GM21447 (cell line): ENCODE measurements at regions not wholly inside any gene's neighbourhood (a gene's known extent, or its start where the extent isn't known, plus 50 kb on each side); places are given as distances from the start of the nearest gene placed in this dataset.
"Not testable (repeated sequence)": the region's sequence is repeated elsewhere in the genome, so short reads cannot be mapped to it uniquely, and the experiment has no call there.

Experiments used
- ATAC-seq: cut with Tn5 transposase; IDR thresholded peaks from one replicate; pipeline ENCODE4 v1.9.1; 2021; ENCODE audit not compliant: unreplicated experiment

DNA sequence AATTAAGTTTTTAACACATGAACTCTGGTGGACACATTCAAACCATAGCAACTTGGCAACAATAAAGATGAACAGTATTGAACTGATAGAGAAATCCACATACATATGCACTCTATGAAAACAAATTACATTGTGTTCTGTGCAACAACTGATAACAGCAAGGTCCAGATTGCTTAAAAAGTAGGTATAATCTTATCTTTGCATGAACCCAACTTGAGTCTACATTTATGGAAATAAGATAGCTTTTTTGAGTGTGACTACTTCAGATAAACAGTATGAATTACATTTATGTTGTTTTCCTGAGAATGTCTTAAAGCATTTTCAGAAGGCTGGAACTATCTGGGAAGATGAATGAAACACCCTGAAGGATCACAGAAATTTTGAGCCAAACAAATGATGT is 212.6 kb upstream of the GK2 start:
- ATAC-seq, result no peak

- ATAC-seq, result no peak
These were observed 205.4 kb upstream of the GK2 start for GRCh38 chr4:79613269-79613935.

DNA sequence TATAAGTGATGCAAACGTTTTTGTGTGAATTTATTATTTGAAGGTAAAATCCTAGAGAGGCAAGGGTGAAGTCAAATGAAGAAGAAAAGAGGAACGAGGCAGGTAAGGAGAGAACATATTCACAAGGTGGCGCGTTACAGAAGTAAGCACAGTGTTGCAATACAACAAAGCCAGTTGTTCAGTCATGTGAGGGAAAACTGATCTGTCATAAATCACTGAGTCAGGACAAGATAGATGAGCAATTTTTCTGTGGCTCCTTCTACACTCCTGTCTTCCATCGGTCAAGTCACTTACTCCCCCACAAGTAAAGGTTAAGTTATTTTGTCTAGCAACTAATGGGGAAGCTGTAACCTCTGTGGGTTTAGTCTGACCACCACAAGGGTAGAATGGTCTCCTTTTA is 203.0 kb upstream of the GK2 start:
- no peak for ATAC-seq

DNA sequence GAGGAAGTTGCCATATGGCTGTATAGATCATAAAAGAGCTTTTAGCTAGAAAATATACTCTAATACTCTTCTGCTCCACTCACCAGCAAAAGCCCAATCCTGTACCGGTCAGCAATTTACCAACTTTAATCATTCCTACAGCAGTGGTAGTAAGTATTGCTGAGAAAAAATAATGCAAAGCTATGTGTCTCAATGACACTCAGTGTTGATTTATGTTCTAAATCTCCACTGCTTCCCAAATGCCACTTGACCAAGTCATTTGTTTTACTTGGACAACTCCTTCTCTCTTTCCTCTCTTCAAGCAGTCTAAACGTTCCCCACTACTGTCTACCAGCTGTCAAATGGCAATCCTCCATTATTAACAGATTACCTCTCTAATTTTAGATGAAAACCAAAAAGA is 201.8 kb upstream of the GK2 start:
- ATAC-seq, result no peak

- no peak for ATAC-seq
These were observed 200.0 kb upstream of the GK2 start for GRCh38 chr4:79607979-79608378.

GRCh38 chr4:79604152-79604551 is 196.1 kb upstream of the GK2 start:
- no peak for ATAC-seq

DNA sequence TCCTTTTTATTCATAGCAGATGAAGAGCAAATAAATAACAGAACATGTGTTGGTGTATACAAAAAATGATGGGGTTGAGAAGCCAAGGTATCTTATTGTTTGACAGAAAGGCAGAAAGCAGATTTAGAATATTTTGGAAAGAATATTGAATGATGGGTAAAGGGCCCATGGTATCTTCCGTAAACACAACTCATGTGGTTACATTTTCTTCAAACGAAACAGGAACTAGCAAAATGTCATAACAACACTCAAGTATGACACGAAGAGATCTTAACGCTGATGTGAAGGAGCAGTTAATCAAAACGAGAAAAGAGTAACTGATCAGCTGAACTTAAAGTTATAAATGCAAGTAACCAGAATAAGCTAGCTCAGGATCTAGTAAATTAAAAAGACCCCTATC is 195.7 kb upstream of the GK2 start:
- peak; percentile 67 for ATAC-seq

- no peak for ATAC-seq
These were observed 191.7 kb upstream of the GK2 start for GRCh38 chr4:79599691-79600090.

DNA sequence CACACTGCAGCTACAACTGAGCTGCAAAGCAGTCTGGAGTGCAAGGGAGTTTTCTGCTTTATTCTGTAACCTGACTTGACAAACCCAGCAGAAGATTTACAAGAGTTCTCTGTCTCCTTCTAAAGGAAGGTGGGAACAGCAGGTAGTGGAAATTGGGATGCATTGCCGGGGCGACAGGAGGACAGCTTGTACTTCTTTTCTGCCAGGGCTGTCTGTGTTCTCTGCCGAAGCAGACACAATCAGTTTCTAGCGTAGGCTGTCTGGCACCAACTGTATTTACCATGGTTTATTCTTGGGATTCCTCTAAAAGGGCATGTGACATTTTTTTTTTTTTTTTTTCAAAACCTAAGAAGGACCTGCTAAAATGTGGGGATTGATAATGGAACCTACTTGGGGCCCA is 190.8 kb upstream of the GK2 start:
- no peak for ATAC-seq

DNA sequence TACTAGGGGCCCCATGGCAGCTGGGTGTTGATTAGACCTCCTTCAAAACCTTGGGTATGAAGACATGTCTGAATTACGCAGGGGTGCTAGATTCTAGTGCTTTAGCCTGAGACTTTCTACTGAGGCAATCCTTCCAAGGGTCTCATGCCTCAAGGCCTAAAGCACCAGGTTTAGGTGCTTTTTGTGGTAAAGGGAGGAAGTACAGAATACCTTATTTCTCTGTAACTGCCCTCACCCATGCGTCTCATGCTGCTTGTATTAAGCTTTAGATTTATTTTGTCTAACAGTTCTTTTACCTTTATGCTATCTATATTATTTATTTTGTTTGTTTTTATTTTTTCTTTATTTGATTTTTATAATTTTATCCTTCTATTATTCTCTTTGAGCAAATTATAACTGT is 190.2 kb upstream of the GK2 start:
- ATAC-seq, result no peak

- ATAC-seq, result no peak
These were observed 189.2 kb upstream of the GK2 start for GRCh38 chr4:79597266-79597665.

DNA sequence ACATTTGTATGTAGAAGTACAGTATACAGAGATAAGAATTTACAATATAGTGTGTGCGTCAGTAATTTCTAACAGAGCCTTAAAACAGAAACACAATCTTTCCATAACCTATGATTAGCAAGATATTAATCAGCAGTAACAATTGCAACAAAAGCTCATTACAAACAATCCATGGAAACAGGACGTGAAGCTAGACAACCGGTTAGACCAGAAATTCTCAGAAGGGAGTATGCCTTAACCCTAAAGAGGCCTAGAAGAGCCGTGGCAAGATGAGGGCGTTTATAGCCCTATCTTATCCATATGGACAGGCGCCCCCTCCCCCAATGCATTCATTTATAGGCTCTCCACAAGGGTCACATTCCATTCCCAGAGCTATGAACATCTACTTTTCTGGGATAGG is 184.2 kb upstream of the GK2 start:
- ATAC-seq, result not testable (repeated sequence)

DNA sequence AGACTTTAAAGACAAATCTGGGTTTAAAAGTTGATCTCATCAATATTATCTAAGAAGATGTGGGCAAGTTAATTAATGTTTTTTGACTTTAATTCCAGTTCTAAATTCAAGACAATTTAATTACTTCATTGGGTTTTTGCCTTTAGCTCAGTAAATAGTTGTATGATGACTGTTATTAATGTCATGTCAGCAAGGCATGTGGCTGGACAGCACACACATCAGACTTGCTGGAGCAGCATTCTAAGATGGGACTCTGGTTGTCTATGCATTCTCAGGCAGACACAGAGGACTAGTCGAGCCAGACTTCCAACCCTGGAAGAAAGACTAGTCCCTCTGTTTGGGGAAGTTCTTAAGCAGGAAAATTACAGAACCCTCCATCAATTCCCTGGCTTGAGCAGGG is 180.7 kb upstream of the GK2 start:
- ATAC-seq, result no peak

DNA sequence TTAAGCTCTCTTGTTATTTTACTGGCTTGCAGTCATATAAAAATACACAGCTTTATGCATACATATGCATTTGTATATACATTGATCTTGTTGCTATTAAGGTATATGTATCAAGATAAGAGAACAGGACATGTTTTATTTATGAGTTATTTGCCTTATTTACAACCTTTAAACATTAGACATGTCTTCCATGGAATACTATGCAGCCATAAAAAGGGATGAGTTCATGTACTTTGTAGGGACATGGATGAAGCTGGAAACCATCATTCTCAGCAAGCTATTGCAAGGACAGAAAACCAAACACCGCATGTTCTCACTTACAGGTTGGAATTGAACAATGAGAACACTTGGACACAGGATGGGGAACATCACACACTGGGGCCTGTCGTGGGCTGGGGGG is 179.2 kb upstream of the GK2 start:
- ATAC-seq, result not testable (repeated sequence)

GRCh38 chr4:79585834-79586233 is 177.8 kb upstream of the GK2 start:
- ATAC-seq, result no peak

- no peak for ATAC-seq
These were observed 177.3 kb upstream of the GK2 start for GRCh38 chr4:79585330-79585729.

DNA sequence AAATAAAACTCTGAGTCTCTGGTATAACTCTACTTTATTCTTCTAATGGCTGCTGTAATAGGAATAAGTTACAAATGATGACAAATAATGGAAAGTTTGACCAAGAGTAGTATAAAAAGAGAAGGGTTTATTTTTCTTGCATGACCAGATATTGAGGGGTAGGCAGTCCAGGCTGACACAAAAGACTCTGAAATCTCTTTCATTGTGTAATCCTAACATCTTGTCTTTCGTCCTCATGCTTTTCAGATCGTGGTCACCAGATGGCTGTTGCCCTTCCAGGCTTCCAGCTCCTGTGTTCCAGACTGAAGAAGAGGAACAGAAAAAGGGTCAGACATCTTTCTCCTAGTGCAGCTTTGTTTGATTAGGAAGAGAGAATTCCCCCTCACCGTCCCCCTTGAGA is 176.9 kb upstream of the GK2 start:
- ATAC-seq, result no peak

- no peak for ATAC-seq
These were observed 176.3 kb upstream of the GK2 start for GRCh38 chr4:79584352-79584751.

DNA sequence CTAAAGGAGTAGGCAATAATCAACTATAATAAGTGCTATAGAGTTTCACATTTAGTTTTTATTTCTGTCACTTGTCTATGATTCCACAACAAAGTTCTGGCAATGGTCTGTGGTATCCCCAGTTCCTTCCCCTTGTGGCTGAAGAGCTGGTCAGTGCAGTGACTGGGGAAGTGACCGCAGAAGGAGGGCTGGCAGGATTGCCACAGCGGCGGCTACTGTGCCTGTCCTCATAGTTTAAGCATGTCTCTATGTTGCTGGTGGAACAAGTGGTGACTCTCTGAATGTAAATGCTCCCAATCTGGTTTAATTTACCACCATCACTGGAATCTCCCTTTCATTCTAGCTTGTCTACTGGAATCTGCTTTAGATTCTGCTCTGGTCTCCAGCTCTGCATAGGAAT is 170.6 kb upstream of the GK2 start:
- ATAC-seq, result no peak

GRCh38 chr4:79576429-79576753 is 168.4 kb upstream of the GK2 start:
- no peak for ATAC-seq

GRCh38 chr4:79575709-79576428 is 167.8 kb upstream of the GK2 start:
- no peak for ATAC-seq

DNA sequence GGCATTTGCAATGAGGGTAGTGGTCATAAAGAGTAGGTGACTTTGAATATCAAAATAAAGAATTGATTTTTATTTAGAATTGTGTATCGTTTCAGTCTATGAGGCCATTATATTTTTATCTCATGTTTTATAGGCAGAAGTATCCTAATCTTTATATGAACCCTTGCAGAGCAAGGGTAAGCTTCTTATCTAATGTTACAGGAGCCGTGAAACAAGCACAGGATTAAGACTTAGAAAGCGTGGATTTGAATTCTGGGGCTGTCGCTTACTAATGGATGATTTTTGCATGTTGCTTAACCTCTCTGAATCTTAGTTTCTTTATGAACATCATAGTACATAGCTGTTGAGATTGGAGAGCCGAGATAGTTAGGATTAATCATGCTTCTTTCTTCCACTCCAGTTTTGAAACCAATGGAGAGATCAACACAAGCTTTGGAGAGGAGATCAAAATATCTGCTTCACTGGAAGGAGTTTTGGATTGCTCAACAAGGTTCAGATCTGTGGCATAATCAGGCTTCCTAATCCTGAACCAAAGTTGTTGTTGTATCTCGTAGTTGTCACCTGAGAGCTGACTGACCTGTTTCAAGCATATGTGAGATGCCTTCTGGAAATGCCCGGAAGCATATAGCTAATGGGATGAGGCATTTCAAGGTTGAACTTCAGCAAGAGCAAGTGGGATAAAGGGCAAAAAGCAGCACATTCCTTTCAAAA is 166.9 kb upstream of the GK2 start:
- ATAC-seq, result no peak
